Stomach (tissue), 8 donors: ENCODE measurements at regions not wholly inside any gene's neighbourhood (a gene's known extent, or its start where the extent isn't known, plus 50 kb on each side); places are given as distances from the start of the nearest gene placed in this dataset.

Experiments used
- DNase-seq, 2 donors: peaks; one replicate each; pipeline versions ENCODE4 v3.0.0 to v3.0.0-alpha.2; 2013 to 2019
- H3K27ac ChIP-seq, 5 donors: fragments of 200-600 bp in 4 of 5; sonication (generic) in 4 of 5; one replicate each; pipeline ENCODE4 v1.5.1; 2013 to 2019; ENCODE audit warnings: mild to moderate bottlenecking in 1 of 5, moderate library complexity in 1 of 5
- H3K27me3 ChIP-seq, 3 donors: fragments of 200-600 bp; sonication (generic); one replicate each; pipeline ENCODE4 v1.5.1; 2017 to 2019; ENCODE audit warnings: mixed run types in 1 of 3
- H3K36me3 ChIP-seq, 4 donors: fragments of 200-600 bp; sonication (generic); 1 replicate in 3 of 4; 2 replicates in 1 of 4; pipeline ENCODE4 v1.5.1; 2016 to 2019
- H3K4me1 ChIP-seq, 4 donors: fragments of 200-600 bp; sonication (generic); one replicate each; pipeline ENCODE4 v1.5.1; 2016 to 2019
- H3K4me3 ChIP-seq, 4 donors: fragments of 200-600 bp; sonication (generic) in 3 of 4; one replicate each; pipeline ENCODE4 v1.5.1; 2016 to 2019; ENCODE audit warnings: mild to moderate bottlenecking in 1 of 4
- H3K9me3 ChIP-seq, 4 donors: fragments of 200-600 bp; sonication (generic); one replicate each; pipeline ENCODE4 v1.5.1; 2016 to 2019
- EP300 ChIP-seq: sonication (generic); formaldehyde crosslinking; IDR thresholded peaks from one replicate; pipeline ENCODE4 v1.6.1; 2017; ENCODE audit warnings: antibody characterized with exemption
- POLR2A ChIP-seq, 4 donors: fragments of 450-650 bp; IDR thresholded peaks; one replicate each; pipeline ENCODE4 v1.6.1; 2016; ENCODE audit warnings: antibody characterized with exemption in 4 of 4, control low read depth in 2 of 4, mild to moderate bottlenecking in 1 of 4, moderate library complexity in 1 of 4
- POLR2AphosphoS5 ChIP-seq, 3 donors: sonication (generic); formaldehyde crosslinking; IDR thresholded peaks; one replicate each; pipeline ENCODE4 v1.6.1; 2016; ENCODE audit warnings: antibody characterized with exemption in 3 of 3
- WGBS, 5 donors: extraction: QIAGEN DNeasy Blood & Tissue Kit in 3 of 5; methylation state at CpG; one replicate each; pipeline versions ENCODE4 v1.1.5 to v1.1.7; 2013 to 2018; 5-methylcytosine and 5-hydroxymethylcytosine counted together
- intact Hi-C: fragments of 100-400 bp; cut with DNase I; formaldehyde crosslinking; loops from one replicate; pipeline ENCODE4 v1.15.1; 2023; ENCODE audit warnings: low total_unique reads
- TF ChIP-seq, protein P1 (sequence below), 7 experiments: fragments of 450-650 bp in 4 of 7; fragments of 200-600 bp in 3 of 7; sonication (generic) in 3 of 7; IDR thresholded peaks; one replicate each; pipeline ENCODE4 v1.5.1; 2016 to 2019; ENCODE audit warnings: antibody characterized with exemption in 7 of 7, control low read depth in 2 of 7, mild to moderate bottlenecking in 1 of 7
- donor health status: healthy with polysubstance abuse.
- donor health status: Bipolar disorder and iron deficiency.
- donor health status: healthy.

DNA sequence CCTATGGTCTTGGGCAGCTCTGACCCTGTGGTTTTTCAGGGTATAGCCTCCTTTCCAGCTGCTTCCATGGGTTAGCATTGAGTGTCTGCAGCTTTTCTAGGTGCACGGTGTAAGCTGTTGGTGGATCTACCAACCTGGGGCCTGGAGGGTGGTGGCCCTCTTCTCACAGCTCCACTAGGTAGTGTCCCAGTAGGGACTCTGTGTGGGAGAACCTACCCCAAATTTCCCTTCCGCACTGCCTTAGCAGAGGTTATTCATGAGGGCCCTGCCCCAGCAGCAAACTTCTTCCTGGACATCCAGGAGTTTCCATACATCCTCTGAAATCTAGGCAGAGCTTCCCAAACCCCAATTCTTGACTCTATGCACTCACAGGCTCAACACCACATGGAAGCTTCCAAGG, 111.0 kb upstream of the C1orf87 start:
- H3K27me3 ChIP-seq, result no peaks in the 10 kb centered on the region
- H3K4me1 ChIP-seq, result no peaks in the 10 kb centered on the region
- no peak overlapping the region for H3K27ac ChIP-seq
- no peak for DNase-seq
- H3K4me3 ChIP-seq, result no peak overlapping the region
- 80 to 100% (median 95%) methylated on average over 1 to 2 of the region's 2 CpGs for WGBS, 5 donors
- peaks cover 0 to 36% (median 30%) of the 10 kb centered on the region in 4 donors for H3K9me3 ChIP-seq
- TF ChIP-seq, protein P1, sequence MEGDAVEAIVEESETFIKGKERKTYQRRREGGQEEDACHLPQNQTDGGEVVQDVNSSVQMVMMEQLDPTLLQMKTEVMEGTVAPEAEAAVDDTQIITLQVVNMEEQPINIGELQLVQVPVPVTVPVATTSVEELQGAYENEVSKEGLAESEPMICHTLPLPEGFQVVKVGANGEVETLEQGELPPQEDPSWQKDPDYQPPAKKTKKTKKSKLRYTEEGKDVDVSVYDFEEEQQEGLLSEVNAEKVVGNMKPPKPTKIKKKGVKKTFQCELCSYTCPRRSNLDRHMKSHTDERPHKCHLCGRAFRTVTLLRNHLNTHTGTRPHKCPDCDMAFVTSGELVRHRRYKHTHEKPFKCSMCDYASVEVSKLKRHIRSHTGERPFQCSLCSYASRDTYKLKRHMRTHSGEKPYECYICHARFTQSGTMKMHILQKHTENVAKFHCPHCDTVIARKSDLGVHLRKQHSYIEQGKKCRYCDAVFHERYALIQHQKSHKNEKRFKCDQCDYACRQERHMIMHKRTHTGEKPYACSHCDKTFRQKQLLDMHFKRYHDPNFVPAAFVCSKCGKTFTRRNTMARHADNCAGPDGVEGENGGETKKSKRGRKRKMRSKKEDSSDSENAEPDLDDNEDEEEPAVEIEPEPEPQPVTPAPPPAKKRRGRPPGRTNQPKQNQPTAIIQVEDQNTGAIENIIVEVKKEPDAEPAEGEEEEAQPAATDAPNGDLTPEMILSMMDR (IDR thresholded peaks at IDR 0.05), result no peak
- TF ChIP-seq POLR2AphosphoS5 (IDR thresholded peaks at IDR 0.05), result no peak
- no peak for TF ChIP-seq EP300
- TF ChIP-seq POLR2A (IDR thresholded peaks at IDR 0.05), result no peak
- no peaks in the 10 kb centered on the region for H3K36me3 ChIP-seq
- intact Hi-C loops, result no loop called here

DNA sequence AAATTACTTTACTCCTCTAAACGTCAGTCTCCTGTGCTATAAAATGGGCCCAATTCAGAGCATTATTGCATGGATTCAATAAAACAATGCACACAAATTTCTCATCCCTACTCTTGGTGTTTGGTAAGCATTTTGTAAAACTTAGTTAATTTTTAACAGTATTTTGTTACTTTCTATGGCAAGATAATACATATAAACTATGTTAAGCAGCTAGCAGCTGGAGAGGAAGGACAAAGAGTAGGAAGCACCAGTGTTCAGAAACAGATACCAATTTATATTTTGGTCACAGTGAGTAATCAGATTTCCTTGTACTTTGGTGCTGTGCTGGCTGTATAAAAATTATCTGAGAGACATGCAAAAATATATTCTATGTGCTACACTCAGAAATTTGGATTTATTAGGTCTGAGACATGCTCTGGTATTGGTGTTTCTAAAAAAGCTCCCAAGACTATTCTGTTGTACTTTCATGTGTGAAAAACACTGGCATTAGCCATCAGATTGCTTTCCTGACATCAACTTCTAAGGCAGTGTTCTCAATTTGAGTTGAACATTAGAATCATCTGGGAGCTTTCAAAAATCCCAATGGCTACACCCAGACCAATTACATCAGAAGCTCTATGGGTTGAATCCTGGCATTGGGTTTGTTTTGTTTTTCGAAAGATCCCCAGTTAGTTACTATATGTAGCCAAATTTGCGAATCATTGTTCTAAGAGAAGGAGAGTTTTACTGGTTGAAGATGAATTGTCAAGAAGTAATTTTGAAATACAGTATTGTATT, 100.3 kb upstream of the C1orf87 start:
- H3K27me3 ChIP-seq, result no peaks in the 10 kb centered on the region
- intact Hi-C loops, result no loop called here
- no peaks in the 10 kb centered on the region for H3K9me3 ChIP-seq
- H3K27ac ChIP-seq, result no peak overlapping the region
- no peaks in the 10 kb centered on the region for H3K36me3 ChIP-seq
- no peak for DNase-seq
- WGBS, 5 donors, result 87 to 91% (median 89%) methylated on average over 3 of the region's 3 CpGs
- no peaks in the 10 kb centered on the region for H3K4me1 ChIP-seq
- TF ChIP-seq POLR2AphosphoS5 (IDR thresholded peaks at IDR 0.05), result no peak
- no peak overlapping the region for H3K4me3 ChIP-seq

DNA sequence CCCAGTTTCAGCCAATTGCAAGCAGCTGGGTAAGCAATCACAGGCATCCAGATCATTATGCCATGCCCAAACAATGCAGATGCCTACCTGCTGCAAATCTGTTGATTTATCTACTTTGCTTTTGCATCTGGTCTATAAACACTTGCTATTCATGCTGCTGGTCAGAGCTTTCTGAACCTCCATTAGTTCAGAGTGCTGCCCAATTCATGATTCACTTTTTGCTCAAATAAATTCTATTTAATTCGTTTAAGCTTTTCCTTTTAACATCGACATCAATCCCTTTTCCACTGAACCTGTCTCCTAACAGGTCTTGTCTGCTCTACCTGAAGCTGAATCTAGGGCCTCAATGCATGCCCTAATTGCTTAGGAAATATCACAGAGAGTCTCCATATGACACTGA, 99.4 kb upstream of the C1orf87 start:
- no peak overlapping the region for H3K4me3 ChIP-seq
- no peaks in the 10 kb centered on the region for H3K9me3 ChIP-seq
- WGBS, 5 donors, result 90 to 97% (median 94%) methylated on average over 2 of the region's 2 CpGs
- no peak for TF ChIP-seq POLR2AphosphoS5 (IDR thresholded peaks at IDR 0.05)
- TF ChIP-seq, protein P1 (IDR thresholded peaks at IDR 0.05), result no peak
- no peak for TF ChIP-seq POLR2A (IDR thresholded peaks at IDR 0.05)
- TF ChIP-seq EP300, result no peak
- H3K36me3 ChIP-seq, result no peaks in the 10 kb centered on the region
- no peaks in the 10 kb centered on the region for H3K27me3 ChIP-seq
- H3K27ac ChIP-seq, result no peak overlapping the region
- DNase-seq, result no peak
- intact Hi-C loops, result no loop called here
- H3K4me1 ChIP-seq, result no peaks in the 10 kb centered on the region

DNA sequence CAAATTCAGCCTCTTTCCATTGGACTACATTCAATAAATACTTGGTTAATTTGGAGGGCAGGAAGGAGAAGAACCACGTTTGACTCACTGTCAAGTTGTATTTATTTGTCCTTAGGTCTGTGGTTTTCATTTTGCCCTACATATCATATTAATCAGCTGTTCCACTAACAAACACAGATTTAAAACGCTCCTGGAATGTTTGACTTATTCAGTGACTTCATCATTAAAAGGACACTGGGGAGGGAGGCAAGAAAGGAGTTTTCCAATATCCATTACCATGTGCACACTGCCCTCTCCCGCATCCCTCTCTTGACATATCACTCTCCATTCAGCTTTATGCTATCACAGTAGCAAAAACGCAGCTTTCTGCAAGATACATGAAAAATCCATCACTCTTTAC, 98.2 kb upstream of the C1orf87 start:
- intact Hi-C loops, result no loop called here
- TF ChIP-seq POLR2AphosphoS5 (IDR thresholded peaks at IDR 0.05), result no peak
- TF ChIP-seq, protein P1 (IDR thresholded peaks at IDR 0.05), result no peak
- no peak for TF ChIP-seq POLR2A (IDR thresholded peaks at IDR 0.05)
- TF ChIP-seq EP300, result no peak
- Histone ChIP-seq H3K4me1 (no peaks in the 10 kb centered on the region), H3K36me3 (no peaks in the 10 kb centered on the region), H3K27ac (no peak overlapping the region), H3K27me3 (no peaks in the 10 kb centered on the region), H3K4me3 (no peak overlapping the region), H3K9me3 (no peaks in the 10 kb centered on the region)
- no peak for DNase-seq
- 39 to 53% (median 49%) methylated on average over 4 of the region's 4 CpGs for WGBS, 5 donors

DNA sequence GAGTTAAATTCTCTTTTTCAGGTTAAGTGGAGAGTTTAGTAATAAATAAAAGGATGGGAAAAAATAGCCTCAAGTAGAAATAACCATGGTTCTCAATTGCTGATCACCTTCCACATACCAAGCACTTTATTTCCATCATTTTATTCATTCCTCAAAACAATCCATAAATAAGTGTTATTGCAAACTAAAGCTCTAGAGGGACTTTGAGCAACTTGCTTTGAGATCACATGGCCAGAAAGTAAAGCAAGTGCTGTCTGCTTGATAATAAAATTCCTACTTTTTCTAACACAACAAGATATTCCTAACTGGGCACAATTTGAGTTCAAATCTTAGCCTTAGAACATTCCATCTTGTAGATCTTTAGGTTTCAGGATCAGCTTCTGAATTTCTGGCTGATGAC, 97.1 kb upstream of the C1orf87 start:
- Histone ChIP-seq H3K9me3 (no peaks in the 10 kb centered on the region), H3K4me1 (no peaks in the 10 kb centered on the region), H3K27me3 (no peaks in the 10 kb centered on the region), H3K36me3 (no peaks in the 10 kb centered on the region), H3K4me3 (no peak overlapping the region), H3K27ac (no peak overlapping the region)
- intact Hi-C loops, result no loop called here
- TF ChIP-seq EP300 (no peak), POLR2AphosphoS5 (IDR thresholded peaks at IDR 0.05) (no peak), POLR2A (IDR thresholded peaks at IDR 0.05) (no peak)
- TF ChIP-seq, protein P1 (IDR thresholded peaks at IDR 0.05), result no peak
- no peak for DNase-seq
